Stimulated activated CD8-positive, alpha-beta memory T cell treated with anti-CD3 and anti-CD28 coated beads, Interleukin-15, amount 100 ng/mL, for 24 hours (primary cell): ENCODE measurements at regions not wholly inside any gene's neighbourhood (a gene's known extent, or its start where the extent isn't known, plus 50 kb on each side); places are given as distances from the start of the nearest gene placed in this dataset.

Experiments
- DNase-seq: peaks from one replicate; pipeline ENCODE4 v3.0.0-alpha.2; 2020; ENCODE audit warnings: low read depth

- no peak for DNase-seq
Observed at GRCh38 chr9:18233311-18233710, 240.6 kb upstream of the ADAMTSL1 start.

GRCh38 chr9:18233776-18234445 lies 240.0 kb upstream of the ADAMTSL1 start:
- no peak for DNase-seq

- DNase-seq, result no peak
Observed at GRCh38 chr9:18235181-18235908, 238.6 kb upstream of the ADAMTSL1 start.

GRCh38 chr9:18236336-18236735 lies 237.6 kb upstream of the ADAMTSL1 start:
- no peak for DNase-seq

- DNase-seq, result no peak
Observed at GRCh38 chr9:18237776-18238175, 236.2 kb upstream of the ADAMTSL1 start.

- DNase-seq, result no peak
Observed at GRCh38 chr9:18238254-18238653, 235.7 kb upstream of the ADAMTSL1 start.

- no peak for DNase-seq
Observed at GRCh38 chr9:18238752-18239447, 235.1 kb upstream of the ADAMTSL1 start.

- DNase-seq, result no peak
Observed at GRCh38 chr9:18240213-18240612, 233.7 kb upstream of the ADAMTSL1 start.

- DNase-seq, result no peak
Observed at GRCh38 chr9:18245911-18246310, 228.0 kb upstream of the ADAMTSL1 start.

- no peak for DNase-seq
Observed at GRCh38 chr9:18250053-18250452, 223.9 kb upstream of the ADAMTSL1 start.

GRCh38 chr9:18253950-18254349 lies 220.0 kb upstream of the ADAMTSL1 start:
- DNase-seq, result no peak

- peak; percentile 61 for DNase-seq
Observed at GRCh38 chr9:18255158-18255629, 218.8 kb upstream of the ADAMTSL1 start.

GRCh38 chr9:18255747-18256146 lies 218.2 kb upstream of the ADAMTSL1 start:
- no peak for DNase-seq

GRCh38 chr9:18256568-18256967 lies 217.4 kb upstream of the ADAMTSL1 start:
- no peak for DNase-seq

- no peak for DNase-seq
Observed at GRCh38 chr9:18260521-18260920, 213.4 kb upstream of the ADAMTSL1 start.

- no peak for DNase-seq
Observed at GRCh38 chr9:18261181-18261580, 212.8 kb upstream of the ADAMTSL1 start.

- DNase-seq, result no peak
Observed at GRCh38 chr9:18263377-18263776, 210.6 kb upstream of the ADAMTSL1 start.

GRCh38 chr9:18268381-18268780 lies 205.6 kb upstream of the ADAMTSL1 start:
- DNase-seq, result no peak

GRCh38 chr9:18269561-18269960 lies 204.4 kb upstream of the ADAMTSL1 start:
- DNase-seq, result no peak

- no peak for DNase-seq
Observed at GRCh38 chr9:18274693-18275092, 199.3 kb upstream of the ADAMTSL1 start.

GRCh38 chr9:18275313-18275990 lies 198.5 kb upstream of the ADAMTSL1 start:
- no peak for DNase-seq

GRCh38 chr9:18281291-18281690 lies 192.7 kb upstream of the ADAMTSL1 start:
- no peak for DNase-seq
